MM.1S (cell line): ENCODE measurements at regions not wholly inside any gene's neighbourhood (a gene's known extent, or its start where the extent isn't known, plus 50 kb on each side); places are given as distances from the start of the nearest gene placed in this dataset.

Experiments
- DNase-seq: peaks from one replicate; pipeline ENCODE4 v3.0.0-alpha.2; 2015
- H2AFZ ChIP-seq: fragments of 300-600 bp; sonication (generic); 2 replicates; pipeline ENCODE4 v1.6.0; 2016; ENCODE audit warnings: antibody characterized with exemption, low read length
- H3F3A ChIP-seq: fragments of 300-600 bp; sonication (generic); 2 replicates; pipeline ENCODE4 v1.6.1; 2016; ENCODE audit warnings: mild to moderate bottlenecking, antibody characterized with exemption, low read length, moderate library complexity, mixed read lengths; ENCODE audit not compliant: insufficient read depth
- H3K27ac ChIP-seq: fragments of 300-600 bp; sonication (generic); 2 replicates; pipeline ENCODE4 v1.5.1; 2016; ENCODE audit warnings: mild to moderate bottlenecking, low read length
- H3K27me3 ChIP-seq: fragments of 300-600 bp; sonication (generic); replicated peaks from 2 replicates; pipeline ENCODE4 v1.6.0; 2016; ENCODE audit warnings: low read length; ENCODE audit not compliant: insufficient read depth
- H3K36me3 ChIP-seq: fragments of 300-600 bp; sonication (generic); replicated peaks from 2 replicates; pipeline ENCODE4 v1.6.1; 2016; ENCODE audit warnings: mild to moderate bottlenecking, low read length, mixed read lengths; ENCODE audit not compliant: insufficient read depth
- H3K4me1 ChIP-seq: fragments of 300-600 bp; sonication (generic); 2 replicates; pipeline ENCODE4 v1.6.1; 2016; ENCODE audit warnings: low read length, mixed read lengths
- H3K4me2 ChIP-seq: fragments of 300-600 bp; sonication (generic); 2 replicates; pipeline ENCODE4 v1.6.0; 2016; ENCODE audit warnings: low read depth, low read length
- H3K4me3 ChIP-seq: fragments of 300-600 bp; sonication (generic); 2 replicates; pipeline ENCODE4 v1.5.1; 2016; ENCODE audit warnings: low read length, mixed read lengths
- H3K79me2 ChIP-seq: fragments of 300-600 bp; sonication (generic); 2 replicates; pipeline ENCODE4 v1.6.1; 2016; ENCODE audit warnings: mixed run types, low read length, mixed read lengths
- H3K9ac ChIP-seq: fragments of 300-600 bp; sonication (generic); 2 replicates; pipeline ENCODE4 v1.6.1; 2016; ENCODE audit warnings: low read length, mixed read lengths
- H3K9me2 ChIP-seq: fragments of 300-600 bp; sonication (generic); replicated peaks from 2 replicates; pipeline ENCODE4 v1.6.1; 2016; ENCODE audit warnings: mild to moderate bottlenecking, low read length, mixed read lengths; ENCODE audit not compliant: insufficient read depth
- H3K9me3 ChIP-seq: fragments of 300-600 bp; sonication (generic); replicated peaks from 2 replicates; pipeline ENCODE4 v1.6.1; 2016; ENCODE audit warnings: mild to moderate bottlenecking, low read length, mixed read lengths; ENCODE audit not compliant: insufficient read depth
- H4K20me1 ChIP-seq: fragments of 300-600 bp; sonication (generic); 2 replicates; pipeline ENCODE4 v1.6.1; 2016; ENCODE audit warnings: mild to moderate bottlenecking, low read length, moderate library complexity, mixed read lengths; ENCODE audit not compliant: insufficient read depth
- EZH2 ChIP-seq: fragments of 300-600 bp; sonication (generic); optimal IDR thresholded peaks from 2 replicates; pipeline ENCODE3; 2017; ENCODE audit warnings: low read depth, mild to moderate bottlenecking, antibody characterized with exemption, low read length, mixed read lengths
- EZH2phosphoT487 ChIP-seq: fragments of 300-600 bp; sonication (generic); IDR thresholded peaks from 2 replicates; pipeline ENCODE4 v1.6.1; 2018; ENCODE audit warnings: antibody characterized with exemption, low read length
- TF ChIP-seq, protein P1 (sequence below): fragments of 300-600 bp; sonication (generic); IDR thresholded peaks from 2 replicates; pipeline ENCODE4 v1.5.1; 2016; ENCODE audit warnings: antibody characterized with exemption, low read length, mixed read lengths

DNA sequence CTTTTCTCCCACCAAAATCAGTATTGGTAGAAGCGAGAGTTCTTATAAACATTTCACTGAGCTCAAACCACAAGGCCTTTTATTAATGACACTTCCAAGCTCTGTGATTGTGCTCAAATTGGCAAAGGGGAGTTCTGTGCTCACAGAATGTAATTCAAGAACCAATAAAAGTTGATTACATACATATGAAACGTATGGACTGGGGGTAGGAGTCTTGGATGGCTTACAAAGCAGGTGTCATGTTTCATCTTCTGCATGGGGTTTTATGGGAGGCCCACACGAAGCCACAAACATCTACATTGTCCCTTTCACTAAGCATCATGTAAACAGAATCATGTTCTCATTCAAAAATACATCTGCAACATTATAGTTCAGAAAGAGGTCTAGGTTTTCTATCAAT lies 828.3 kb downstream of the VRK1 start:
- Histone ChIP-seq H3K9me2 (no peaks in the 10 kb centered on the region), H3K79me2 (no peaks in the 10 kb centered on the region), H3F3A (no peaks in the 10 kb centered on the region), H4K20me1 (no peaks in the 10 kb centered on the region), H3K4me1 (no peaks in the 10 kb centered on the region), H3K4me3 (no peak overlapping the region), H2AFZ (no peak overlapping the region), H3K27ac (no peak overlapping the region), H3K9ac (no peak overlapping the region), H3K36me3 (no peaks in the 10 kb centered on the region), H3K9me3 (no peaks in the 10 kb centered on the region), H3K4me2 (no peak overlapping the region), H3K27me3 (no peaks in the 10 kb centered on the region)
- TF ChIP-seq, protein P1, sequence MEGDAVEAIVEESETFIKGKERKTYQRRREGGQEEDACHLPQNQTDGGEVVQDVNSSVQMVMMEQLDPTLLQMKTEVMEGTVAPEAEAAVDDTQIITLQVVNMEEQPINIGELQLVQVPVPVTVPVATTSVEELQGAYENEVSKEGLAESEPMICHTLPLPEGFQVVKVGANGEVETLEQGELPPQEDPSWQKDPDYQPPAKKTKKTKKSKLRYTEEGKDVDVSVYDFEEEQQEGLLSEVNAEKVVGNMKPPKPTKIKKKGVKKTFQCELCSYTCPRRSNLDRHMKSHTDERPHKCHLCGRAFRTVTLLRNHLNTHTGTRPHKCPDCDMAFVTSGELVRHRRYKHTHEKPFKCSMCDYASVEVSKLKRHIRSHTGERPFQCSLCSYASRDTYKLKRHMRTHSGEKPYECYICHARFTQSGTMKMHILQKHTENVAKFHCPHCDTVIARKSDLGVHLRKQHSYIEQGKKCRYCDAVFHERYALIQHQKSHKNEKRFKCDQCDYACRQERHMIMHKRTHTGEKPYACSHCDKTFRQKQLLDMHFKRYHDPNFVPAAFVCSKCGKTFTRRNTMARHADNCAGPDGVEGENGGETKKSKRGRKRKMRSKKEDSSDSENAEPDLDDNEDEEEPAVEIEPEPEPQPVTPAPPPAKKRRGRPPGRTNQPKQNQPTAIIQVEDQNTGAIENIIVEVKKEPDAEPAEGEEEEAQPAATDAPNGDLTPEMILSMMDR, result no peak
- TF ChIP-seq EZH2phosphoT487, result no peak
- TF ChIP-seq EZH2, result no peak
- DNase-seq, result no peak

- Histone ChIP-seq H4K20me1 (no peaks in the 10 kb centered on the region), H3K27me3 (no peaks in the 10 kb centered on the region), H3F3A (no peaks in the 10 kb centered on the region), H3K9me3 (no peaks in the 10 kb centered on the region), H3K27ac (no peak overlapping the region), H3K4me1 (no peaks in the 10 kb centered on the region), H3K4me2 (no peak overlapping the region), H3K9ac (no peak overlapping the region), H3K79me2 (no peaks in the 10 kb centered on the region), H2AFZ (no peak overlapping the region), H3K36me3 (no peaks in the 10 kb centered on the region), H3K9me2 (no peaks in the 10 kb centered on the region), H3K4me3 (no peak overlapping the region)
- DNase-seq, result no peak
- TF ChIP-seq, protein P1, result no peak
- TF ChIP-seq EZH2phosphoT487 (no peak), EZH2 (no peak)
These were observed 828.9 kb downstream of the VRK1 start for GRCh38 chr14:97626088-97626487.

DNA sequence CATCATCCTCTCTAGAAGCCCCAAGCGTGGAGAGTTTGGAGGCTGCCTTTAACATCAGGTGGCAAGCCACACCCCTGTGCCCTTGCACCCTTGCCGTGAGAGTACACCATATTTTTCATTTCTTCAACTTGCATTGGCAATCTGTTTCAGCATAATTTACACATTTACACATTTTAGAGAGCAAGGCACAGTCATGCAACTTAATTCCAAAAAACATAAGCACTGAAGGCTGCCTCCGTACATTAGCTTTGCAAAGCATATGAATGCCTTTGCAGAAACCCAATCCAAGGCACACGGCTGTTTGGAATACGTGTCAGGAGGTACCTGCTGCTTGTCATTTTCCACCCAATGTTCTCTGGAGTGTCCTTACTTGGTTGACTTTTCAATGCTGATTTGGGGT lies 833.1 kb downstream of the VRK1 start:
- TF ChIP-seq EZH2, result no peak
- TF ChIP-seq, protein P1, result no peak
- TF ChIP-seq EZH2phosphoT487, result no peak
- H3K36me3 ChIP-seq, result no peaks in the 10 kb centered on the region

More for the DNA sequence above, 833.1 kb downstream of the VRK1 start:
- Histone ChIP-seq H3K4me2 (no peak overlapping the region), H3F3A (no peaks in the 10 kb centered on the region), H2AFZ (no peak overlapping the region), H3K79me2 (no peaks in the 10 kb centered on the region), H3K27me3 (no peaks in the 10 kb centered on the region), H3K9me3 (no peaks in the 10 kb centered on the region), H3K9ac (no peak overlapping the region), H4K20me1 (no peaks in the 10 kb centered on the region), H3K4me3 (no peak overlapping the region), H3K4me1 (no peaks in the 10 kb centered on the region), H3K9me2 (no peaks in the 10 kb centered on the region), H3K27ac (no peak overlapping the region)
- no peak for DNase-seq
